Pancreas (tissue), 10 donors: ENCODE measurements at regions not wholly inside any gene's neighbourhood (a gene's known extent, or its start where the extent isn't known, plus 50 kb on each side); places are given as distances from the start of the nearest gene placed in this dataset.

Source experiments
- ATAC-seq, 4 donors: fragments of 200-7000 bp; cut with Tn5 transposase; one replicate each; pipeline versions ENCODE4 v1.8.0 to v1.9.1; 2020; ENCODE audit warnings: mild to moderate bottlenecking in 4 of 4, moderate library complexity in 4 of 4
- DNase-seq, 6 donors: peaks; one replicate each; pipeline ENCODE4 v3.0.0-alpha.2; 2020
- FAIRE-seq: peaks from 2 replicates; lab custom pipeline; 2012; peaks lifted over from hg19 to GRCh38; lab: Jason Lieb, UNC
- H3K27ac ChIP-seq, 4 donors: fragments of 200-600 bp; sonication (generic); 1 replicate in 3 of 4; 2 replicates in 1 of 4; pipeline versions ENCODE4 v1.5.0 to v1.8.0; 2020
- H3K27me3 ChIP-seq, 4 donors: fragments of 200-600 bp; one replicate each; pipeline ENCODE4 v1.8.0; 2021
- H3K36me3 ChIP-seq, 3 donors: fragments of 200-600 bp; sonication (generic) in 1 of 3; one replicate each; pipeline versions ENCODE4 v1.5.0 to v1.8.0; 2020 to 2021
- H3K4me1 ChIP-seq, 3 donors: fragments of 200-600 bp; one replicate each; pipeline ENCODE4 v1.8.0; 2021
- H3K4me3 ChIP-seq, 4 donors: fragments of 200-600 bp; sonication (generic) in 2 of 4; one replicate each; pipeline versions ENCODE4 v1.5.0 to v1.8.0; 2020 to 2021
- H3K9me3 ChIP-seq, 4 donors: fragments of 200-600 bp; one replicate each; pipeline ENCODE4 v1.8.0; 2021
- CTCF ChIP-seq, 4 donors: fragments of 200-600 bp; sonication (generic) in 3 of 4; IDR thresholded peaks; one replicate each; pipeline versions ENCODE4 v1.5.0 to v1.8.0; 2021; ENCODE audit warnings: antibody characterized with exemption in 4 of 4
- WGBS, 2 donors: extraction: QIAGEN DNeasy Blood & Tissue Kit; methylation state at CpG; one replicate each; pipeline ENCODE4 v1.1.7; 2013; 5-methylcytosine and 5-hydroxymethylcytosine counted together
- intact Hi-C, 3 donors: fragments of 100-400 bp; cut with DNase I; formaldehyde crosslinking; loops; one replicate each; pipeline versions ENCODE4 v1.11.1 to v1.14.2; 2022
- donor health status: healthy with polysubstance abuse.
- donor health status: DM: no; HTN: no; CAD: no; lungs with moderate emphysema.
- donor health status: DM: no; HTN: no; CAD: no.
- donor health status: control.
- donor health status: control.
- donor health status: Bipolar disorder and iron deficiency.
- donor health status: DM: yes; HTN: yes; CAD: no.
- donor health status: DM: no; HTN: no; CAD: no.
- donor health status: DM: no; HTN: no; CAD: no.
- donor health status: DM: yes; HTN: yes; CAD: no.

GRCh38 chr3:87175732-87176131 is 51.4 kb upstream of the CHMP2B start:
- DNase-seq = no peak
- Histone ChIP-seq H3K36me3 (no peaks in the 10 kb centered on the region), H3K27me3 (no peaks in the 10 kb centered on the region), H3K4me3 (no peak overlapping the region), H3K9me3 (no peaks in the 10 kb centered on the region), H3K27ac (no peak overlapping the region), H3K4me1 (no peaks in the 10 kb centered on the region)
- WGBS, 2 donors = 80% methylated on average over 2 of the region's 2 CpGs
- no peak for ATAC-seq
- no peak for FAIRE-seq
- intact Hi-C loops = no loop called here
- no peak for TF ChIP-seq CTCF (IDR thresholded peaks at IDR 0.05)

DNA sequence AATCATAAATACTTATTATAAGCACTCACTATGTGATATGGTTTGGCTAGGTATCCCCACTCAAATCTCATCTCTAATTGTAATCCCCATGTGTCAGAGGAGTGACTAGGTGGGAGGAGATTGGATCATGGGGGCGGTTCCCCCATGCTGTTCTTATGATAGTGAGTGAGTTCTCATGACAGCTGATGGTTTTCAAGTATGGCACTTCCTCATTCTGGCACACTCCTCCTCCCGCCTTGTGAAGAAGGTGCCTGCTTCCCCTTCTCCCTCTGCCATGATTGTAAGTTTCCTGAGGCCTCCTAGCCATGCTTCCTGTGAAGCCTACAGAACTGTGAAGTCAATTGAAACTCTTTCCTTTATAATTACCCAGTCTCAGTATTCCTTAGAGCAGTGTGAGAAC is 53.3 kb upstream of the CHMP2B start:
- ATAC-seq = no peak
- no peaks in the 10 kb centered on the region for H3K36me3 ChIP-seq
- FAIRE-seq = no peak
- no peak overlapping the region for H3K27ac ChIP-seq
- H3K4me1 ChIP-seq = no peaks in the 10 kb centered on the region
- no peaks in the 10 kb centered on the region for H3K9me3 ChIP-seq
- 83 to 93% methylated on average over 2 of the region's 2 CpGs for WGBS, 2 donors
- no peak for TF ChIP-seq CTCF (IDR thresholded peaks at IDR 0.05)
- intact Hi-C loops = no loop called here
- H3K4me3 ChIP-seq = no peak overlapping the region
- no peak for DNase-seq
- H3K27me3 ChIP-seq = no peaks in the 10 kb centered on the region

- TF ChIP-seq CTCF (IDR thresholded peaks at IDR 0.05) = no peak
- intact Hi-C loops = no loop called here
- H3K9me3 ChIP-seq = no peaks in the 10 kb centered on the region
- FAIRE-seq (no peak), DNase-seq (no peak), ATAC-seq (no peak)
- H3K27me3 ChIP-seq = no peaks in the 10 kb centered on the region
- H3K4me3 ChIP-seq = no peak overlapping the region
- no peak overlapping the region for H3K27ac ChIP-seq
- no peaks in the 10 kb centered on the region for H3K36me3 ChIP-seq
- WGBS, 2 donors = 83 to 88% methylated on average over 3 of the region's 3 CpGs
- no peaks in the 10 kb centered on the region for H3K4me1 ChIP-seq
Observed at GRCh38 chr3:87173071-87173470, 54.0 kb upstream of the CHMP2B start.

DNA sequence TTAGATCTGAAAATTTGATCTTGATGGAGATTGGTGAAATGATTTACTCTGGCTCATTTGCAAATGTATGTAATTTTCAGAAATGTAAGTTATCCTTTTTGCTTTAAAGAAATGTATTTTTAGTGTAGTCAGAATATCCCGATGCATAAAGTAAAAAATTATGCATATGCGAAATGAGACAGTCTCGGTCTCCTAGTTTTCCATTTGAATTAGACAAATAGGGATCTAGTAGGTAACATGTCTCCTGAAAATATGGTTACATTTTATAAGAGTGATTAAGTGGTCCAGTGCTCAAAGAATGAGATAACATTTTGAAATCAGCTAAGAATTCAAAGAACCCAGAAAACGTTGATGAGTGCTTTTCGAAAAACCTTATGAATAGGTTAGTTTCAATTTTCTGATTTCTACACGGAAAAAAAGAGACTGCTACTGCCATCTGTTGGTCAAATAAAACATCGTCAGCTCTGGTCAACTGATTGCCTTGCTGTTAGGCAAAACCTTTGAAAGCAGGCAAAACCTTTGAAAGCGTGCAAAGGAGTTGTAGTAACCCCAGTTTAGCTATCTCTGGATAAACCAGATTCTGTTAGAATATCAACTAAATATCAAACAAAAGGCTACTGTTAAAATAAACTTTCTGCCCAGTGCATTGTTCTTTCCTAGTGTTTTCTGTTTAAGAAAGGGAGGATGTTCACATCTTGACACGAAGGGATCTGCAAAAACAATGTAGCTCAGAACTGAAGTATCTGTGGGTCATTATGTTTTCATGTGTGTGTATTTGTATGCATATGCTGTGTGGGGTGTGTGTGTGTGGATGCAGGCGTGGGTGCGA is 59.3 kb upstream of the CHMP2B start:
- peak; percentile 86 for FAIRE-seq
- 30 to 34% methylated on average over 11 of the region's 11 CpGs for WGBS, 2 donors
- Histone ChIP-seq H3K4me3 (peak overlapping the region in 3 of 4 donors; percentile 6 to 38 (median 22)), H3K9me3 (no peaks in the 10 kb centered on the region), H3K27ac (no peak overlapping the region), H3K4me1 (peaks cover 0 to 5% (median 3%) of the 10 kb centered on the region in 3 donors), H3K27me3 (no peaks in the 10 kb centered on the region), H3K36me3 (no peaks in the 10 kb centered on the region)
- peak; percentile 55 to 74 (median 60) for TF ChIP-seq CTCF (IDR thresholded peaks at IDR 0.05)
- intact Hi-C loops = loop anchor here in 1 of 3 donors (10.0 kb wide), 1 partner anchor 393 kb away; no protein-coding TSS in a partner anchor
- DNase-seq = peak in 2 of 6 donors; percentile 7 to 42
- ATAC-seq = peak in 3 of 4 donors; percentile 83 to 85 (median 85)

DNA sequence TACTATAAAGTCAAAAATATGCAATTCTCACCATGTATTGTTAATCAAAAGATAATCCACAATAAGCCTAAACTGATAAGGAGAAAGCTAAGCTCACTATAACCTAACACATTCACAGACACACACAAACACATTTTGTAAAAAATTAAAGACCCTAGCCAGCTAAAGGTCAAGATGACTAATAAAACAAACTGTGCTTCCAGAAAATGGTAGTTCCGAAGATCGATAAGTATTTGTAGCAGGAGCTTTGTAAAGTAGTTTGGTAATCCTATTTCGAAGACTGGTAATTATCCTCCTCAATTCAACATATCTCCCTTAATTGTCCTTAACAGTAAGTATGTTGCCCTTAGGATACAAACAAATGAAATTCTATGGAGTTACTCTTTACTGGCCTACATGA is 62.9 kb upstream of the CHMP2B start:
- no peak overlapping the region for H3K4me3 ChIP-seq
- 87 to 96% methylated on average over 3 of the region's 3 CpGs for WGBS, 2 donors
- no peaks in the 10 kb centered on the region for H3K27me3 ChIP-seq
- no peak overlapping the region for H3K27ac ChIP-seq
- no peak for TF ChIP-seq CTCF (IDR thresholded peaks at IDR 0.05)
- no peaks in the 10 kb centered on the region for H3K9me3 ChIP-seq
- FAIRE-seq (no peak), ATAC-seq (no peak), DNase-seq (no peak)
- H3K4me1 ChIP-seq = peaks cover 0 to 5% (median 3%) of the 10 kb centered on the region in 3 donors
- no peaks in the 10 kb centered on the region for H3K36me3 ChIP-seq
- intact Hi-C loops = loop anchor here in 1 of 3 donors (10.0 kb wide), 1 partner anchor 389 kb away; no protein-coding TSS in a partner anchor
